GM10266 (cell line): ENCODE measurements at regions not wholly inside any gene's neighbourhood (a gene's known extent, or its start where the extent isn't known, plus 50 kb on each side); places are given as distances from the start of the nearest gene placed in this dataset.
A peak's percentile ranks its signal among the peaks of the same experiment; 100 is the strongest.
"Not testable (repeated sequence)": the region's sequence is repeated elsewhere in the genome, so short reads cannot be mapped to it uniquely, and the experiment has no call there.

Source experiments
- DNase-seq: peaks from one replicate; pipeline ENCODE4 v3.0.0; 2012; ENCODE audit errors: extremely low spot score
- CTCF ChIP-seq: IDR thresholded peaks from 2 replicates; pipeline ENCODE4 v1.5.1; 2012; ENCODE audit warnings: mild to moderate bottlenecking, low read depth; ENCODE audit not compliant: control insufficient read depth, insufficient read depth; ENCODE audit errors: missing control alignments

GRCh38 chr13:58935689-58936088 lies 1228.0 kb downstream of the DIAPH3 start:
- no peak for TF ChIP-seq CTCF
- no peak for DNase-seq

GRCh38 chr13:58946274-58946673 lies 1217.5 kb downstream of the DIAPH3 start:
- no peak for DNase-seq
- TF ChIP-seq CTCF: no peak

- no peak for TF ChIP-seq CTCF
- DNase-seq: no peak
Measured at GRCh38 chr13:58949646-58950045, 1214.1 kb downstream of the DIAPH3 start.

GRCh38 chr13:58950911-58951310 lies 1212.8 kb downstream of the DIAPH3 start:
- no peak for DNase-seq
- no peak for TF ChIP-seq CTCF

GRCh38 chr13:58953638-58954037 lies 1210.1 kb downstream of the DIAPH3 start:
- DNase-seq: peak; percentile 38
- TF ChIP-seq CTCF: no peak

- DNase-seq: peak; percentile 51
- no peak for TF ChIP-seq CTCF
Measured at GRCh38 chr13:58955546-58956385, 1208.0 kb downstream of the DIAPH3 start.

- not testable (repeated sequence) for DNase-seq
Measured at GRCh38 chr13:58958097-58958496, 1205.6 kb downstream of the DIAPH3 start.

- DNase-seq: peak; percentile 17
- peak; percentile 21 for TF ChIP-seq CTCF
Measured at GRCh38 chr13:58960888-58961287, 1202.8 kb downstream of the DIAPH3 start.
